Trophoblast cell (in vitro differentiated cells and primary cell): ENCODE measurements at regions not wholly inside any gene's neighbourhood (a gene's known extent, or its start where the extent isn't known, plus 50 kb on each side); places are given as distances from the start of the nearest gene placed in this dataset.

Source experiments
- DNase-seq, 2 donors: peaks; one replicate each; pipeline ENCODE4 v3.0.0-alpha.2; 2016
- H2AFZ ChIP-seq: 2 replicates; pipeline ENCODE4 v1.6.1; 2013; ENCODE audit warnings: low read length, moderate library complexity, mild to moderate bottlenecking; ENCODE audit not compliant: insufficient read depth, poor library complexity
- H2AK5ac ChIP-seq: 2 replicates; pipeline ENCODE4 v1.6.1; 2013; ENCODE audit warnings: mild to moderate bottlenecking, low read length
- H2BK120ac ChIP-seq: 2 replicates; pipeline ENCODE4 v1.6.1; 2013; ENCODE audit warnings: low read length, mild to moderate bottlenecking, moderate library complexity; ENCODE audit not compliant: insufficient read depth, poor library complexity
- H2BK12ac ChIP-seq: 2 replicates; pipeline ENCODE4 v1.6.1; 2013; ENCODE audit warnings: mild to moderate bottlenecking, low read length, moderate library complexity
- H2BK5ac ChIP-seq: 2 replicates; pipeline ENCODE4 v1.6.1; 2013; ENCODE audit warnings: low read length, low read depth, moderate library complexity, mild to moderate bottlenecking; ENCODE audit not compliant: poor library complexity
- H3K14ac ChIP-seq: 2 replicates; pipeline ENCODE4 v1.6.1; 2013; ENCODE audit warnings: mild to moderate bottlenecking, low read length
- H3K18ac ChIP-seq: 2 replicates; pipeline ENCODE4 v1.6.1; 2013; ENCODE audit warnings: mild to moderate bottlenecking, low read length
- H3K23ac ChIP-seq: 2 replicates; pipeline ENCODE4 v1.6.1; 2013; ENCODE audit warnings: low read length
- H3K27ac ChIP-seq: 2 replicates; pipeline ENCODE4 v1.5.1; 2013; ENCODE audit warnings: low read depth, mild to moderate bottlenecking, inconsistent platforms, low read length, moderate library complexity
- H3K27me3 ChIP-seq: 2 replicates; pipeline ENCODE4 v1.6.1; 2013; ENCODE audit warnings: inconsistent platforms, mild to moderate bottlenecking, low read length, moderate library complexity; ENCODE audit not compliant: insufficient read depth
- H3K36me3 ChIP-seq, 2 experiments: 1 replicate in 1 of 2; 2 replicates in 1 of 2; pipeline ENCODE4 v1.6.1; 2013; ENCODE audit warnings: low read length in 2 of 2, mild to moderate bottlenecking in 2 of 2, moderate library complexity in 1 of 2; ENCODE audit not compliant: insufficient read depth in 2 of 2, control insufficient read depth in 1 of 2
- H3K4ac ChIP-seq: 2 replicates; pipeline ENCODE4 v1.6.1; 2013; ENCODE audit warnings: low read depth, mild to moderate bottlenecking, low read length, moderate library complexity
- H3K4me1 ChIP-seq, 2 experiments: 1 replicate in 1 of 2; 2 replicates in 1 of 2; pipeline ENCODE4 v1.6.1; 2013; ENCODE audit warnings: low read length in 2 of 2, mild to moderate bottlenecking in 2 of 2, moderate library complexity in 1 of 2; ENCODE audit not compliant: insufficient read depth in 2 of 2, control insufficient read depth in 1 of 2
- H3K4me2 ChIP-seq: 2 replicates; pipeline ENCODE4 v1.6.1; 2013; ENCODE audit warnings: inconsistent platforms, mild to moderate bottlenecking, low read length, moderate library complexity
- H3K4me3 ChIP-seq: 2 replicates; pipeline ENCODE4 v1.5.1; 2013; ENCODE audit warnings: mild to moderate bottlenecking, low read depth, low read length, inconsistent platforms
- H3K79me1 ChIP-seq: one replicate; pipeline ENCODE4 v1.6.1; 2013; ENCODE audit warnings: low read length
- H3K79me2 ChIP-seq: 2 replicates; pipeline ENCODE4 v1.6.1; 2013; ENCODE audit warnings: low read length, mild to moderate bottlenecking; ENCODE audit not compliant: control insufficient read depth, insufficient read depth, poor library complexity
- H3K9ac ChIP-seq: 2 replicates; pipeline ENCODE4 v1.6.1; 2013; ENCODE audit warnings: mild to moderate bottlenecking, low read length
- H3K9me3 ChIP-seq: 2 replicates; pipeline ENCODE4 v1.6.1; 2013; ENCODE audit warnings: low read depth, mild to moderate bottlenecking, control low read depth, inconsistent platforms, low read length; ENCODE audit not compliant: insufficient read depth
- H4K12ac ChIP-seq: 2 replicates; pipeline ENCODE4 v1.6.1; 2013; ENCODE audit warnings: low read depth, mild to moderate bottlenecking, low read length, moderate library complexity
- H4K8ac ChIP-seq: 2 replicates; pipeline ENCODE4 v1.6.1; 2013; ENCODE audit warnings: low read depth, mild to moderate bottlenecking, low read length, moderate library complexity
- H4K91ac ChIP-seq: one replicate; pipeline ENCODE4 v1.6.1; 2013; ENCODE audit warnings: low read depth, mild to moderate bottlenecking, low read length, moderate library complexity
- WGBS: extraction: QIAGEN DNeasy Blood & Tissue Kit; methylation state at CpG from one replicate; pipeline ENCODE4 v1.1.7; 2013; ENCODE audit warnings: missing lambda C conversion rate; ENCODE audit not compliant: insufficient read length, insufficient coverage; ENCODE audit errors: extremely low coverage; 5-methylcytosine and 5-hydroxymethylcytosine counted together

DNA sequence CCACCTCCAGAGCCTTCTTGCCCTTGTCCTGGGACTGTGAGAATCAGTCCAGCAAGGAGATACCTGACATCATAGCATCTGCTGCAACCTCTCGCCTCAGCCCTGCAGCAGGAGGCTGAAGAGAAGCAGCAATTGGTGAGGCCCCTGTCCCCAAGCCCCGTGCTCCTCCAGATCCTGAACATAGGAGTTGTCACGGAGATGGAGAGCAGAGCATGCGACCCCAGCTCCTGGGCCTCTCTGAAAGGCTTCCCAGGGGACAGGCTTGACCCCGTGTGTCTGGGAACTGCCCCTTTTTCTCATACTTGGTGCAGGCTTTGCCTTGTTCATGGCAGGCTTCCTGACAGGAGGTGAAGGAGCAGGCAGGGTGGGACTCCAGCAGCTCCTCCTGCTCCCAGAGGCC is 127.7 kb upstream of the PZP start:
- no peak overlapping the region for H3K4ac ChIP-seq
- H3K27ac ChIP-seq, result no peak overlapping the region
- H4K12ac ChIP-seq, result no peak overlapping the region
- no peak overlapping the region for H2AK5ac ChIP-seq
- DNase-seq, result no peak
- no peaks in the 10 kb centered on the region for H3K36me3 ChIP-seq
- H3K4me2 ChIP-seq, result no peak overlapping the region
- peaks cover 4% of the 10 kb centered on the region for H3K9me3 ChIP-seq
- no peak overlapping the region for H3K14ac ChIP-seq
- no peak overlapping the region for H3K4me3 ChIP-seq
- no peak overlapping the region for H3K18ac ChIP-seq
- no peak overlapping the region for H4K8ac ChIP-seq
- no peak overlapping the region for H2AFZ ChIP-seq
- H4K91ac ChIP-seq, result no peak overlapping the region
- no peaks in the 10 kb centered on the region for H3K79me2 ChIP-seq
- no peak overlapping the region for H2BK12ac ChIP-seq
- no peak overlapping the region for H3K9ac ChIP-seq
- H3K23ac ChIP-seq, result no peak overlapping the region
- no CpG with 5 or more reads among the region's 5 CpGs for WGBS
- no peaks in the 10 kb centered on the region for H3K4me1 ChIP-seq
- H3K79me1 ChIP-seq, result no peaks in the 10 kb centered on the region
- H2BK120ac ChIP-seq, result no peak overlapping the region
- no peak overlapping the region for H2BK5ac ChIP-seq
- no peaks in the 10 kb centered on the region for H3K27me3 ChIP-seq

DNA sequence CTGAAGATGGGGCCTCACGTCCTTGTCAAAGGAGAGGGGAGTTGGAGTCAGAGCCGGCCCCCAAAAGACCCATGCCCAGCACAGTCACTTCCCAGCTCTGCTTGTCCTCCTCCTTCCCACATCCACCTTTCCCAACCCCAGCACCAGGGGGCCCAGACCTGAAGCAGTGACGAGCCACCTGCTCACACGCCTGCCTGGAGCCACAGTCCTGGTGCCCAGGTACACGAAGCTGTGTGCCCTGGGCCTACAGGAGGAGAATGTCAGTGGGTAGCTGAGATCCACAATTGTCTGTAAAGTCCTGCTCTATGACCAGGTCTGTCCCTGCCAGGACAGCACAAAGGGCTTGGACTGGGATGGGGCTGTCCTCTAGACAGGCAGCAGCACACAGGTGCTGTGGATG is 126.8 kb upstream of the PZP start:
- WGBS, result no CpG with 5 or more reads among the region's 5 CpGs
- H3K4me2 ChIP-seq, result no peak overlapping the region

DNA sequence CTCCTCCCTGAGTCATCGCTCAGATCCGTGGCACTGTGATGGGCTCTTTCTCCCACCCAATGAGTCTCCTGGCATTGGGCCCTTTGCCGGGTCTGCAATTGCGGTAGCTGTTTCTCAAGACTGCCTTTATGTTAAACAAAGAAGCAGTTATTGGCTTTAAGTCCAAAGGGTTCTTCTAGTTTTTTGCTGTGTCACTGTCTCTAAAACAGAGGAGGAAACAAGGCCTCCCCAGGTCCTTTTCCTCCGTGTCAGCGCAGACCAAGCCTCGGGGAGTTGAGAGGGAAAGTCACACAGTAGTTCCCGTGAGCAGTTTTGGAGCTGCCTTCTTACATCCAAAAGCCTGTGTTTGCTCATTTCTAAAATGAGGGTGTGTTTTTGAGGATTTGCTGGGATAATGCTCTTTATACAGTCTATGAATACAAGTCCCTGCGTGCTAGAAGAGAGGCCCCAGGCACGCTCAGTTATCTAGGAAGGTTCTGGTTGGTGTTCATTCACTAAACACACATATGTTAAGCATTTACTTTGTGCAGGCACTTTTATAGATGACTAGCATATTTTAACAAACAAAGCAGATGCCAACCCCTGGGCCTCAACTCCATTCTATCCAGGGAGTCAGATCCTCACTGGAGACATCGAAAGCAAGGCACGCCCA is 126.0 kb upstream of the PZP start:
- Histone ChIP-seq H3K36me3 (no peaks in the 10 kb centered on the region), H2BK120ac (no peak overlapping the region), H4K91ac (no peak overlapping the region), H2AFZ (no peak overlapping the region), H3K4me2 (no peak overlapping the region), H3K14ac (no peak overlapping the region), H3K79me2 (no peaks in the 10 kb centered on the region), H3K23ac (no peak overlapping the region), H4K8ac (no peak overlapping the region), H2AK5ac (no peak overlapping the region), H3K27ac (no peak overlapping the region), H4K12ac (no peak overlapping the region), H3K18ac (no peak overlapping the region), H3K79me1 (no peaks in the 10 kb centered on the region), H3K4me1 (no peaks in the 10 kb centered on the region), H2BK12ac (no peak overlapping the region), H3K4me3 (no peak overlapping the region), H3K9me3 (peaks cover 4% of the 10 kb centered on the region), H3K4ac (no peak overlapping the region), H2BK5ac (no peak overlapping the region), H3K9ac (no peak overlapping the region), H3K27me3 (no peaks in the 10 kb centered on the region)
- no peak for DNase-seq
- WGBS, result no CpG with 5 or more reads among the region's 12 CpGs

More for the DNA sequence above, 126.8 kb upstream of the PZP start:
- no peak overlapping the region for H2BK12ac ChIP-seq
- H4K8ac ChIP-seq, result no peak overlapping the region
- DNase-seq, result no peak
- H4K91ac ChIP-seq, result no peak overlapping the region
- no peaks in the 10 kb centered on the region for H3K79me2 ChIP-seq
- H4K12ac ChIP-seq, result no peak overlapping the region
- no peak overlapping the region for H3K27ac ChIP-seq
- H3K4ac ChIP-seq, result no peak overlapping the region
- H3K79me1 ChIP-seq, result no peaks in the 10 kb centered on the region
- peaks cover 4% of the 10 kb centered on the region for H3K9me3 ChIP-seq
- H3K18ac ChIP-seq, result no peak overlapping the region
- no peaks in the 10 kb centered on the region for H3K36me3 ChIP-seq
- no peak overlapping the region for H3K23ac ChIP-seq
- H3K4me3 ChIP-seq, result no peak overlapping the region
- no peak overlapping the region for H3K14ac ChIP-seq
- no peak overlapping the region for H2BK120ac ChIP-seq
- no peaks in the 10 kb centered on the region for H3K27me3 ChIP-seq
- H3K9ac ChIP-seq, result no peak overlapping the region
- H3K4me1 ChIP-seq, result no peaks in the 10 kb centered on the region
- no peak overlapping the region for H2BK5ac ChIP-seq
- H2AK5ac ChIP-seq, result no peak overlapping the region
- no peak overlapping the region for H2AFZ ChIP-seq

DNA sequence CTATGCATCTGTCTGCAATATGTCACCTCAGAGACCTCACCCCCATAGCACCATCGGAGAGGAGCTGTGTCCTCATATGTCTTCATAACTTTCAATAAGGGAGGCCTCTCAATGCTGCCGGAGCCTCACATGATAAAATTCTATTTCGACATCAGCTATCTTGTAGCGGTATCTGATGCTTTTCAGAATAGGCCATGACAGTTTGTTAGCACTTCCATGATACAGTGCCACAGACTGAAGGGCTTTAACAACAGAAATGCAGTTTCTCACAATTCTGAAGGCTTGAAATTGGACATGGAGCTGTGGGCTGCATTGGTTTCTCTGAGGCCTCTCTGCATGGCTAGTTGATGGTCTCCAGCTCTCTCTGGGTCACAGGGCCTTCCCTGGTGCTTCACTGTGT is 125.0 kb upstream of the PZP start:
- no peaks in the 10 kb centered on the region for H3K79me2 ChIP-seq
- H2BK120ac ChIP-seq, result no peak overlapping the region
- DNase-seq, result no peak
- no peak overlapping the region for H2BK5ac ChIP-seq
- peaks cover 4% of the 10 kb centered on the region for H3K9me3 ChIP-seq
- H2AFZ ChIP-seq, result no peak overlapping the region
- no peak overlapping the region for H4K91ac ChIP-seq
- H2BK12ac ChIP-seq, result no peak overlapping the region
- H4K8ac ChIP-seq, result no peak overlapping the region
- no peaks in the 10 kb centered on the region for H3K27me3 ChIP-seq
- no peak overlapping the region for H3K4me2 ChIP-seq
- no peak overlapping the region for H3K23ac ChIP-seq
- H3K18ac ChIP-seq, result no peak overlapping the region
- H3K36me3 ChIP-seq, result no peaks in the 10 kb centered on the region
- H3K4me3 ChIP-seq, result no peak overlapping the region
- H2AK5ac ChIP-seq, result no peak overlapping the region
- no CpG with 5 or more reads among the region's 4 CpGs for WGBS
- no peaks in the 10 kb centered on the region for H3K79me1 ChIP-seq
- no peaks in the 10 kb centered on the region for H3K4me1 ChIP-seq
- no peak overlapping the region for H4K12ac ChIP-seq
- H3K14ac ChIP-seq, result no peak overlapping the region
- H3K27ac ChIP-seq, result no peak overlapping the region
- no peak overlapping the region for H3K4ac ChIP-seq
- H3K9ac ChIP-seq, result no peak overlapping the region
